Fibroblast of lung (primary cell): ENCODE measurements at regions not wholly inside any gene's neighbourhood (a gene's known extent, or its start where the extent isn't known, plus 50 kb on each side); places are given as distances from the start of the nearest gene placed in this dataset.
A peak's percentile ranks its signal among the peaks of the same experiment; 100 is the strongest.

ENCODE experiments used
- DNase-seq, 2 donors: peaks; one replicate each; pipeline versions ENCODE4 v3.0.0 to v3.0.0-alpha.2; 2010; ENCODE audit warnings: low read depth in 2 of 2
- H2AFZ ChIP-seq: 2 replicates; pipeline ENCODE4 v1.5.1; 2012; ENCODE audit warnings: low read length, control low read depth, inconsistent platforms
- H3K27ac ChIP-seq: 2 replicates; pipeline ENCODE4 v1.5.1; 2011; ENCODE audit warnings: low read length, control low read depth; ENCODE audit not compliant: insufficient read depth
- H3K27me3 ChIP-seq: 2 replicates; pipeline ENCODE4 v1.5.1; 2011; ENCODE audit warnings: mild to moderate bottlenecking, low read length; ENCODE audit not compliant: control insufficient read depth, insufficient read depth
- H3K36me3 ChIP-seq: 2 replicates; pipeline ENCODE4 v1.5.1; 2011; ENCODE audit warnings: low read length; ENCODE audit not compliant: control insufficient read depth, insufficient read depth
- H3K4me1 ChIP-seq: 2 replicates; pipeline ENCODE4 v1.5.1; 2011; ENCODE audit warnings: low read length; ENCODE audit not compliant: control insufficient read depth, insufficient read depth; ENCODE audit errors: extremely low read depth
- H3K4me2 ChIP-seq: 2 replicates; pipeline ENCODE4 v1.5.1; 2011; ENCODE audit warnings: low read length, control low read depth; ENCODE audit not compliant: insufficient read depth; ENCODE audit errors: extremely low read depth
- H3K4me3 ChIP-seq, 4 experiments: fragments of 200-600 bp in 1 of 4; sonication (generic) in 1 of 4; replicated peaks in 1 of 4; 2 replicates each; pipeline ENCODE4 v1.5.1; 2011 to 2016; ENCODE audit warnings: low read length in 4 of 4, low read depth in 3 of 4, mild to moderate bottlenecking in 3 of 4, control low read depth in 2 of 4, inconsistent platforms in 1 of 4, mixed read lengths in 1 of 4; ENCODE audit not compliant: insufficient read depth in 1 of 4; ENCODE audit errors: control extremely low read depth in 1 of 4
- H3K79me2 ChIP-seq: 2 replicates; pipeline ENCODE4 v1.5.1; 2012; ENCODE audit warnings: mild to moderate bottlenecking, low read length, inconsistent platforms; ENCODE audit not compliant: control insufficient read depth, insufficient read depth
- H3K9ac ChIP-seq: 2 replicates; pipeline ENCODE4 v1.5.1; 2011; ENCODE audit warnings: mild to moderate bottlenecking, low read length, control low read depth; ENCODE audit not compliant: insufficient read depth
- H3K9me3 ChIP-seq: 2 replicates; pipeline ENCODE4 v1.5.1; 2012; ENCODE audit warnings: low read depth, low read length; ENCODE audit not compliant: control insufficient read depth, insufficient read depth
- H4K20me1 ChIP-seq: 2 replicates; pipeline ENCODE4 v1.5.1; 2011; ENCODE audit warnings: low read length; ENCODE audit not compliant: control insufficient read depth, insufficient read depth; ENCODE audit errors: extremely low read depth
- CTCF ChIP-seq, 2 donors: IDR thresholded peaks in 1 of 2; conservative IDR thresholded peaks in 1 of 2; 1 replicate in 1 of 2; 2 replicates in 1 of 2; pipeline ENCODE4 v1.5.1; 2011 to 2012; ENCODE audit warnings: low read length in 2 of 2, control low read depth in 1 of 2, inconsistent platforms in 1 of 2, low read depth in 1 of 2, mild to moderate bottlenecking in 1 of 2
- EZH2 ChIP-seq: IDR thresholded peaks from 2 replicates; pipeline ENCODE4 v1.5.1; 2012; ENCODE audit warnings: low read length, control low read depth, mild to moderate bottlenecking; ENCODE audit errors: missing control alignments

- no peaks in the 10 kb centered on the region for H3K27me3 ChIP-seq
- no peaks in the 10 kb centered on the region for H3K36me3 ChIP-seq
- no peaks in the 10 kb centered on the region for H3K9me3 ChIP-seq
- H3K9ac ChIP-seq = no peak overlapping the region
- no peak overlapping the region for H2AFZ ChIP-seq
- no peak for DNase-seq
- no peaks in the 10 kb centered on the region for H3K4me1 ChIP-seq
- H3K27ac ChIP-seq = no peak overlapping the region
- TF ChIP-seq EZH2 (no peak), CTCF (conservative IDR thresholded peaks at IDR 0.05 in 1 of 2, IDR thresholded peaks at IDR 0.05 in 1 of 2; ENCODE audit: low read depth in 1 of 2, low read length in 2 of 2) (no peak)
- no peak overlapping the region for H3K4me2 ChIP-seq
- no peaks in the 10 kb centered on the region for H3K79me2 ChIP-seq
- no peaks in the 10 kb centered on the region for H4K20me1 ChIP-seq
- H3K4me3 ChIP-seq = no peak overlapping the region
These were observed 124.1 kb downstream of the FAM174A start for GRCh38 chr5:100659080-100659795.

GRCh38 chr5:100664140-100664539 lies 129.0 kb downstream of the FAM174A start:
- no peaks in the 10 kb centered on the region for H3K79me2 ChIP-seq
- no peak overlapping the region for H3K27ac ChIP-seq
- H3K27me3 ChIP-seq = no peaks in the 10 kb centered on the region
- no peaks in the 10 kb centered on the region for H3K9me3 ChIP-seq
- H3K4me1 ChIP-seq = no peaks in the 10 kb centered on the region
- H3K9ac ChIP-seq = no peak overlapping the region
- no peak overlapping the region for H3K4me2 ChIP-seq
- no peak overlapping the region for H3K4me3 ChIP-seq
- no peaks in the 10 kb centered on the region for H4K20me1 ChIP-seq
- no peaks in the 10 kb centered on the region for H3K36me3 ChIP-seq
- H2AFZ ChIP-seq = no peak overlapping the region
- TF ChIP-seq EZH2 (no peak), CTCF (conservative IDR thresholded peaks at IDR 0.05 in 1 of 2, IDR thresholded peaks at IDR 0.05 in 1 of 2; ENCODE audit: low read depth in 1 of 2, low read length in 2 of 2) (no peak)
- no peak for DNase-seq

- H3K27me3 ChIP-seq = no peaks in the 10 kb centered on the region
- H3K79me2 ChIP-seq = no peaks in the 10 kb centered on the region
- H3K27ac ChIP-seq = no peak overlapping the region
- H4K20me1 ChIP-seq = no peaks in the 10 kb centered on the region
- no peak overlapping the region for H3K4me2 ChIP-seq
- no peaks in the 10 kb centered on the region for H3K4me1 ChIP-seq
- H3K36me3 ChIP-seq = no peaks in the 10 kb centered on the region
- no peak overlapping the region for H3K9ac ChIP-seq
- H3K4me3 ChIP-seq = no peak overlapping the region
- TF ChIP-seq EZH2 (no peak), CTCF (conservative IDR thresholded peaks at IDR 0.05 in 1 of 2, IDR thresholded peaks at IDR 0.05 in 1 of 2; ENCODE audit: low read depth in 1 of 2, low read length in 2 of 2) (no peak)
- DNase-seq = peak; percentile 67 to 84
- no peak overlapping the region for H2AFZ ChIP-seq
- no peaks in the 10 kb centered on the region for H3K9me3 ChIP-seq
These were observed 132.0 kb downstream of the FAM174A start for GRCh38 chr5:100667161-100667630.
